ENCODE measurements at regions not wholly inside any gene's neighbourhood (a gene's known extent, or its start where the extent isn't known, plus 50 kb on each side); places are given as distances from the start of the nearest gene placed in this dataset.

- TF ChIP-seq E2F8 (IDR thresholded peaks at IDR 0.05; ENCODE audit: low read depth, partially characterized antibody): no peak
- TF ChIP-seq TAF15 (IDR thresholded peaks at IDR 0.05; ENCODE audit: low read depth, low read length): no peak
- no peak for TF ChIP-seq MCM7 (IDR thresholded peaks at IDR 0.05)
- TF ChIP-seq USF2 (CRISPR knock-in tag; IDR thresholded peaks at IDR 0.05): no peak
- TF ChIP-seq ZC3H8 (IDR thresholded peaks at IDR 0.05): no peak
- no peak for TF ChIP-seq CEBPB (tag; IDR thresholded peaks at IDR 0.05)
- no peak for TF ChIP-seq POLR2AphosphoS2 (IDR thresholded peaks at IDR 0.05; ENCODE audit: low read length)
- TF ChIP-seq PURB (CRISPR knock-in tag; IDR thresholded peaks at IDR 0.05; ENCODE audit: low read depth): no peak
- TF ChIP-seq SRSF9 (IDR thresholded peaks at IDR 0.05; ENCODE audit: borderline replicate concordance, low read depth, low read length): no peak
- TF ChIP-seq THRB (CRISPR knock-in tag; conservative IDR thresholded peaks at IDR 0.05): no peak
- TF ChIP-seq CEBPZ (IDR thresholded peaks at IDR 0.05; ENCODE audit: borderline replicate concordance, low read depth, low read length): no peak
- no peak for TF ChIP-seq HINFP (tag; conservative IDR thresholded peaks at IDR 0.05; ENCODE audit: low read depth)
- H3K36me3 ChIP-seq (ENCODE audit: control insufficient read depth, insufficient read depth, low read length): no peaks in the 10 kb centered on the region
- H3K9ac ChIP-seq (ENCODE audit: insufficient read depth in 1 of 2, low read depth in 2 of 2, low read length in 2 of 2): no peak overlapping the region
- no peaks in the 10 kb centered on the region for H3K4me1 ChIP-seq (replicated peaks in 1 of 2; ENCODE audit: control insufficient read depth in 2 of 2, insufficient read depth in 2 of 2, low read length in 2 of 2)
- FAIRE-seq: no peak
- intact Hi-C loops (cut with micrococcal nuclease): no loop called here
- POLR2A ChIA-PET: interaction anchor here (0.6 kb wide), 1 partner anchor 21 kb away, joined by 3 read pairs; no protein-coding TSS in a partner anchor
- 1% methylated on average over 8 of the region's 8 CpGs for WGBS (ENCODE audit: insufficient coverage, low coverage, missing lambda C conversion rate)
- CTCF ChIA-PET (ENCODE audit: low intra/inter-chr PET ratio): no interaction called here
- no peaks in the 10 kb centered on the region for H3K9me3 ChIP-seq (replicated peaks; ENCODE audit: control insufficient read depth, insufficient read depth, low read depth, low read length)
- no peak overlapping the region for H3K4me3 ChIP-seq
- H3K79me2 ChIP-seq (ENCODE audit: control insufficient read depth, insufficient read depth, low read length): no peaks in the 10 kb centered on the region
- in situ Hi-C loops (cut with MboI): no loop called here
- H4K20me1 ChIP-seq (replicated peaks; ENCODE audit: control insufficient read depth, insufficient read depth, low read length): peaks cover 3% of the 10 kb centered on the region; the same call in 1 of the 2 replicates
- ATAC-seq: no peak
- no peak overlapping the region for H2AFZ ChIP-seq (ENCODE audit: low read depth, low read length)
- no TSS peak for BruUV-seq (replicated peaks)
- DNase-seq (ENCODE audit: extremely low read depth in 1 of 4, low spot score in 3 of 4): no peak
- H3K27ac ChIP-seq (ENCODE audit: extremely low read depth, low read depth, low read length): no peak overlapping the region
- peaks cover 7 to 37% of the 10 kb centered on the region in 2 experiments; a peak in 2 of 5 replicates for H3K27me3 ChIP-seq (ENCODE audit: control insufficient read depth in 2 of 2, insufficient read depth in 2 of 2, low read length in 2 of 2)
- H3K4me2 ChIP-seq (ENCODE audit: insufficient read depth, low read length): no peak overlapping the region
- H3K9me1 ChIP-seq (ENCODE audit: control insufficient read depth, insufficient read depth, low read length): peaks cover 6% of the 10 kb centered on the region
Observed at GRCh38 chr17:74009056-74009625, 194.3 kb upstream of the RPL38 start.
